ENCODE measurements at regions not wholly inside any gene's neighbourhood (a gene's known extent, or its start where the extent isn't known, plus 50 kb on each side); places are given as distances from the start of the nearest gene placed in this dataset.

DNA sequence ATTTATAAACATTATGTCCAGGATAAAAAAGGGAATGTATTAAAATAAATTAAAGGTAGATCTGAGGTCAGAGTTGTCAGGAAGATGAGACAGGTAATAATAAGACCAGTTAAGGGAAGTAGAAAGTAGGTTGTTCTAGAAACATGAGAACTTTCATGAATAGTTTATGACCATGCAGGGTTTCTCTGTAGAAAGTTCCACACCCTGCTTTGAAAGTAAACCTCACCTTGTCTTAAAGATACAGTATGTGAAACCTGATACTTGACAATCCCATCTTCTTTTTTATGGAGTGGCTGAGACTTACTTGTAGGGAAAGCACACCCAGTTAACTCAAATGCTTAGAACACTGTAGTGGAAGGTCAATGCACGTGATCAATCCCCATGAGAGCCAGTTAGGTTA lies 260.6 kb upstream of the ZNF462 start:
- DNase-seq (ENCODE audit: low read depth, low spot score) (no peak), FAIRE-seq (no peak)
- no peak overlapping the region for H3K4me3 ChIP-seq (replicated peaks in 1 of 3; ENCODE audit: insufficient read depth in 1 of 3, low read depth in 1 of 3, low read length in 3 of 3)
- H3K27me3 ChIP-seq (ENCODE audit: control insufficient read depth in 2 of 2, insufficient read depth in 2 of 2, low read length in 2 of 2): no peaks in the 10 kb centered on the region
- intact Hi-C loops (cut with micrococcal nuclease) (no loop called here), dilution Hi-C loops (cut with MboI; ENCODE audit: extremely low pct_ligation_motif_present, low sequenced_read_pairs) (no loop called here)
- ChIA-PET POLR2A (no interaction called here), CTCF (no interaction called here)
- H4K20me1 ChIP-seq (replicated peaks; ENCODE audit: control insufficient read depth, extremely low read depth, insufficient read depth, low read length): no peaks in the 10 kb centered on the region
- TF ChIP-seq FOS (IDR thresholded peaks at IDR 0.05; ENCODE audit: borderline replicate concordance, insufficient read depth, low read length) (no peak), POLR2AphosphoS5 (IDR thresholded peaks at IDR 0.05; ENCODE audit: insufficient read depth, low read depth, low read length) (no peak), JUN (IDR thresholded peaks at IDR 0.05; ENCODE audit: borderline replicate concordance, insufficient read depth, insufficient read length, low read depth) (no peak), EZH2 (IDR thresholded peaks at IDR 0.05; ENCODE audit: borderline replicate concordance, low read depth, low read length, severe bottlenecking) (no peak), GATA2 (IDR thresholded peaks at IDR 0.05; ENCODE audit: insufficient read depth, insufficient read length, low read depth, low read length) (no peak), POLR2A (IDR thresholded peaks at IDR 0.05; ENCODE audit: low read depth, low read length) (no peak)
- no peaks in the 10 kb centered on the region for H3K4me1 ChIP-seq (ENCODE audit: control insufficient read depth, extremely low read depth, insufficient read depth, low read length)
- no peaks in the 10 kb centered on the region for H3K9me3 ChIP-seq (replicated peaks; ENCODE audit: control insufficient read depth, insufficient read depth, low read length)
- BruUV-seq (replicated peaks): no TSS peak
- H3K9ac ChIP-seq (replicated peaks; ENCODE audit: extremely low read depth, insufficient read depth, low read length): no peak overlapping the region
- H3K4me2 ChIP-seq (ENCODE audit: insufficient read depth, low read length): no peak overlapping the region
- H3K27ac ChIP-seq (ENCODE audit: insufficient read depth, low read depth, low read length): no peak overlapping the region
- H3K36me3 ChIP-seq (ENCODE audit: control insufficient read depth in 2 of 2, extremely low read depth in 1 of 2, insufficient read depth in 2 of 2, low read length in 2 of 2): no peaks in the 10 kb centered on the region
- H2AFZ ChIP-seq (ENCODE audit: low read depth, low read length): no peak overlapping the region
- H3K79me2 ChIP-seq (ENCODE audit: control insufficient read depth, insufficient read depth, low read length): no peaks in the 10 kb centered on the region
- no peaks in the 10 kb centered on the region for H3K9me1 ChIP-seq (replicated peaks; ENCODE audit: control insufficient read depth, extremely low read depth, insufficient read depth, low read length)

- CTCF ChIA-PET: no interaction called here
Observed at GRCh38 chr9:106613250-106613737, 249.7 kb upstream of the ZNF462 start.

More at GRCh38 chr9:106613250-106613737, 249.7 kb upstream of the ZNF462 start:
- Histone ChIP-seq H2AFZ (ENCODE audit: low read depth, low read length) (no peak overlapping the region), H3K4me1 (ENCODE audit: control insufficient read depth, extremely low read depth, insufficient read depth, low read length) (no peaks in the 10 kb centered on the region), H3K36me3 (ENCODE audit: control insufficient read depth in 2 of 2, extremely low read depth in 1 of 2, insufficient read depth in 2 of 2, low read length in 2 of 2) (no peaks in the 10 kb centered on the region), H3K9ac (replicated peaks; ENCODE audit: extremely low read depth, insufficient read depth, low read length) (no peak overlapping the region), H3K9me1 (replicated peaks; ENCODE audit: control insufficient read depth, extremely low read depth, insufficient read depth, low read length) (no peaks in the 10 kb centered on the region), H3K27me3 (ENCODE audit: control insufficient read depth in 2 of 2, insufficient read depth in 2 of 2, low read length in 2 of 2) (no peaks in the 10 kb centered on the region), H3K79me2 (ENCODE audit: control insufficient read depth, insufficient read depth, low read length) (no peaks in the 10 kb centered on the region), H3K4me2 (ENCODE audit: insufficient read depth, low read length) (no peak overlapping the region), H3K9me3 (replicated peaks; ENCODE audit: control insufficient read depth, insufficient read depth, low read length) (no peaks in the 10 kb centered on the region), H3K27ac (ENCODE audit: insufficient read depth, low read depth, low read length) (no peak overlapping the region), H4K20me1 (replicated peaks; ENCODE audit: control insufficient read depth, extremely low read depth, insufficient read depth, low read length) (no peaks in the 10 kb centered on the region), H3K4me3 (replicated peaks in 1 of 3; ENCODE audit: insufficient read depth in 1 of 3, low read depth in 1 of 3, low read length in 3 of 3) (no peak overlapping the region)
- POLR2A ChIA-PET: no interaction called here
- no TSS peak for BruUV-seq (replicated peaks)
- intact Hi-C loops (cut with micrococcal nuclease): no loop called here
- DNase-seq (ENCODE audit: low read depth, low spot score): no peak
- no peak for FAIRE-seq
- TF ChIP-seq POLR2AphosphoS5 (IDR thresholded peaks at IDR 0.05; ENCODE audit: insufficient read depth, low read depth, low read length) (no peak), GATA2 (IDR thresholded peaks at IDR 0.05; ENCODE audit: insufficient read depth, insufficient read length, low read depth, low read length) (no peak), FOS (IDR thresholded peaks at IDR 0.05; ENCODE audit: borderline replicate concordance, insufficient read depth, low read length) (no peak), MAX (IDR thresholded peaks at IDR 0.05; ENCODE audit: insufficient read depth, insufficient read length) (no peak), EZH2 (IDR thresholded peaks at IDR 0.05; ENCODE audit: borderline replicate concordance, low read depth, low read length, severe bottlenecking) (no peak), JUN (IDR thresholded peaks at IDR 0.05; ENCODE audit: borderline replicate concordance, insufficient read depth, insufficient read length, low read depth) (no peak), POLR2A (IDR thresholded peaks at IDR 0.05; ENCODE audit: low read depth, low read length) (no peak), MYC (IDR thresholded peaks at IDR 0.05; ENCODE audit: low read depth, low read length) (no peak)
- TF ChIP-seq, protein P1, sequence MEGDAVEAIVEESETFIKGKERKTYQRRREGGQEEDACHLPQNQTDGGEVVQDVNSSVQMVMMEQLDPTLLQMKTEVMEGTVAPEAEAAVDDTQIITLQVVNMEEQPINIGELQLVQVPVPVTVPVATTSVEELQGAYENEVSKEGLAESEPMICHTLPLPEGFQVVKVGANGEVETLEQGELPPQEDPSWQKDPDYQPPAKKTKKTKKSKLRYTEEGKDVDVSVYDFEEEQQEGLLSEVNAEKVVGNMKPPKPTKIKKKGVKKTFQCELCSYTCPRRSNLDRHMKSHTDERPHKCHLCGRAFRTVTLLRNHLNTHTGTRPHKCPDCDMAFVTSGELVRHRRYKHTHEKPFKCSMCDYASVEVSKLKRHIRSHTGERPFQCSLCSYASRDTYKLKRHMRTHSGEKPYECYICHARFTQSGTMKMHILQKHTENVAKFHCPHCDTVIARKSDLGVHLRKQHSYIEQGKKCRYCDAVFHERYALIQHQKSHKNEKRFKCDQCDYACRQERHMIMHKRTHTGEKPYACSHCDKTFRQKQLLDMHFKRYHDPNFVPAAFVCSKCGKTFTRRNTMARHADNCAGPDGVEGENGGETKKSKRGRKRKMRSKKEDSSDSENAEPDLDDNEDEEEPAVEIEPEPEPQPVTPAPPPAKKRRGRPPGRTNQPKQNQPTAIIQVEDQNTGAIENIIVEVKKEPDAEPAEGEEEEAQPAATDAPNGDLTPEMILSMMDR (IDR thresholded peaks at IDR 0.05; ENCODE audit: extremely low read depth in 1 of 2, insufficient read depth in 1 of 2, low read depth in 1 of 2, low read length in 2 of 2): no peak
- dilution Hi-C loops (cut with MboI; ENCODE audit: extremely low pct_ligation_motif_present, low sequenced_read_pairs): no loop called here
